Lung (tissue), 11 donors: ENCODE measurements at regions not wholly inside any gene's neighbourhood (a gene's known extent, or its start where the extent isn't known, plus 50 kb on each side); places are given as distances from the start of the nearest gene placed in this dataset.
A peak's percentile ranks its signal among the peaks of the same experiment; 100 is the strongest.

Experiments used
- ATAC-seq: fragments of 200-7000 bp; cut with Tn5 transposase; one replicate; pipeline ENCODE4 v1.9.1; 2020; ENCODE audit warnings: moderate number of reproducible peaks; ENCODE audit not compliant: insufficient read depth, low FRiP score
- DNase-seq, 3 donors: peaks; one replicate each; pipeline ENCODE4 v3.0.0-alpha.2; 2013 to 2017
- H3K27ac ChIP-seq, 2 donors: one replicate each; pipeline ENCODE4 v1.5.1; 2013; ENCODE audit warnings: mild to moderate bottlenecking in 2 of 2, moderate library complexity in 2 of 2, control low read depth in 1 of 2, inconsistent platforms in 1 of 2, low read depth in 1 of 2, low read length in 1 of 2
- H3K27me3 ChIP-seq, 3 donors: one replicate each; pipeline ENCODE4 v1.5.1; 2013; ENCODE audit warnings: low read length in 2 of 3; ENCODE audit not compliant: control insufficient read depth in 3 of 3, insufficient read depth in 3 of 3
- H3K36me3 ChIP-seq, 4 donors: one replicate each; pipeline ENCODE4 v1.5.1; 2013; ENCODE audit warnings: low read length in 4 of 4, mild to moderate bottlenecking in 1 of 4, moderate library complexity in 1 of 4; ENCODE audit not compliant: control insufficient read depth in 4 of 4, insufficient read depth in 4 of 4
- H3K4me1 ChIP-seq, 5 donors: one replicate each; pipeline ENCODE4 v1.5.1; 2013; ENCODE audit warnings: low read length in 5 of 5, mild to moderate bottlenecking in 2 of 5, moderate library complexity in 1 of 5; ENCODE audit not compliant: control insufficient read depth in 5 of 5, insufficient read depth in 5 of 5
- H3K4me3 ChIP-seq: one replicate; pipeline ENCODE4 v1.5.1; 2013; ENCODE audit warnings: mild to moderate bottlenecking, control low read depth, moderate library complexity
- H3K9ac ChIP-seq, 2 donors: one replicate each; pipeline ENCODE4 v1.5.1; 2013; ENCODE audit warnings: low read length in 2 of 2, control low read depth in 1 of 2; ENCODE audit not compliant: insufficient read depth in 1 of 2
- H3K9me3 ChIP-seq, 4 donors: one replicate each; pipeline ENCODE4 v1.5.1; 2013; ENCODE audit warnings: low read length in 3 of 4, mild to moderate bottlenecking in 1 of 4, moderate library complexity in 1 of 4; ENCODE audit not compliant: control insufficient read depth in 4 of 4, insufficient read depth in 3 of 4
- WGBS, 2 donors: extraction: QIAGEN DNeasy Blood & Tissue Kit; methylation state at CpG; one replicate each; pipeline ENCODE4 v1.1.7; 2013; 5-methylcytosine and 5-hydroxymethylcytosine counted together
- TF ChIP-seq, protein P1 (sequence below): IDR thresholded peaks from 2 replicates; pipeline ENCODE4 v1.5.1; 2012; ENCODE audit warnings: mild to moderate bottlenecking; ENCODE audit errors: control extremely low read depth, extremely low read depth
- donor health status: control.
- donor health status: control.
- donor health status: Bipolar disorder and iron deficiency.
- donor health status: healthy.
- donor health status: DM: yes; HTN: yes; CAD: no.

DNA sequence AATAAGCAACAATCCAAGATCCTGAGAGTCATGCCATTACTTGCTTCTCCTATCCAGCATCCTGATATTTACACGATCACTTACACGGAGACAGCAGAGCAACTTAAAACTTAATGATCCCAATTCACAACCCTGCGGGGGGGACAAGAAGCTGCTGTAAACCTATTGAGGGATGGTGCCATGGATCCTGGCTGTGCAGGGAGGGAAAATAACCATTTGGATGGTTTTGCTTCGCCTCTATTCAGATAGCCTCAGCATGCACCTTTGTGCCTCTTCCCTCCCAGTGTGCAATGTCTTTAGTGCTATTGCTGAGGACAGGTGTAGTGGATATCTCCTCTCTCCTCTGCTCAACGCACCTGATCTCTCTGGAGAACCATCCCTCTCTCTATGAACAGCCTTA, 89.7 kb upstream of the PPARGC1A start:
- Histone ChIP-seq H3K4me3 (no peak overlapping the region), H3K27me3 (no peaks in the 10 kb centered on the region), H3K4me1 (peaks cover 0 to 15% (median 0%) of the 10 kb centered on the region in 5 donors), H3K9ac (no peak overlapping the region), H3K36me3 (no peaks in the 10 kb centered on the region), H3K9me3 (no peaks in the 10 kb centered on the region), H3K27ac (no peak overlapping the region)
- WGBS, 2 donors, result 64 to 77% methylated on average over 5 of the region's 5 CpGs
- TF ChIP-seq, protein P1, sequence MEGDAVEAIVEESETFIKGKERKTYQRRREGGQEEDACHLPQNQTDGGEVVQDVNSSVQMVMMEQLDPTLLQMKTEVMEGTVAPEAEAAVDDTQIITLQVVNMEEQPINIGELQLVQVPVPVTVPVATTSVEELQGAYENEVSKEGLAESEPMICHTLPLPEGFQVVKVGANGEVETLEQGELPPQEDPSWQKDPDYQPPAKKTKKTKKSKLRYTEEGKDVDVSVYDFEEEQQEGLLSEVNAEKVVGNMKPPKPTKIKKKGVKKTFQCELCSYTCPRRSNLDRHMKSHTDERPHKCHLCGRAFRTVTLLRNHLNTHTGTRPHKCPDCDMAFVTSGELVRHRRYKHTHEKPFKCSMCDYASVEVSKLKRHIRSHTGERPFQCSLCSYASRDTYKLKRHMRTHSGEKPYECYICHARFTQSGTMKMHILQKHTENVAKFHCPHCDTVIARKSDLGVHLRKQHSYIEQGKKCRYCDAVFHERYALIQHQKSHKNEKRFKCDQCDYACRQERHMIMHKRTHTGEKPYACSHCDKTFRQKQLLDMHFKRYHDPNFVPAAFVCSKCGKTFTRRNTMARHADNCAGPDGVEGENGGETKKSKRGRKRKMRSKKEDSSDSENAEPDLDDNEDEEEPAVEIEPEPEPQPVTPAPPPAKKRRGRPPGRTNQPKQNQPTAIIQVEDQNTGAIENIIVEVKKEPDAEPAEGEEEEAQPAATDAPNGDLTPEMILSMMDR, result no peak
- DNase-seq (no peak), ATAC-seq (no peak)

DNA sequence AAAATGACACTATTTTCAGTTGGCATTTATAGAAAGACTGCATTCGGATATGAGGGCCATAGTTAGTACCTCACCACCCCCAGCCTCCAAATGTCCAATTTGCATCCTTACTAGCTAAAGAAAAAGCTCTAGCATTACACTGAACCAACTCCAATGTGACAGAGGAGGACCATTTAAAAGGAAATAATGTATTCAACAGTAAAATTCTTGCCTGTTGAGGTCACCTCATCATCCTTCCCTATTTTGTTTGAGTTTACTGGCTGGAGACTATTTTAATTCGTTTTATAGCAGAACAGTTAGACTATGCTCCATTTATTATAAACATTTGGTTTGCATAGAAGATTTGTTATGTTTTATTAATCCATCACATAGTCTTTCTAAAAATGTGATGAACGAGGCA, 88.2 kb upstream of the PPARGC1A start:
- DNase-seq, result peak in 2 of 3 donors; percentile 42 to 68
- Histone ChIP-seq H3K27me3 (no peaks in the 10 kb centered on the region), H3K9ac (no peak overlapping the region), H3K27ac (no peak overlapping the region), H3K4me1 (peaks cover 0 to 29% (median under 1%) of the 10 kb centered on the region in 5 donors), H3K36me3 (no peaks in the 10 kb centered on the region), H3K9me3 (no peaks in the 10 kb centered on the region), H3K4me3 (no peak overlapping the region)
- 52 to 73% methylated on average over 3 of the region's 3 CpGs for WGBS, 2 donors
- ATAC-seq, result no peak
- TF ChIP-seq, protein P1, result no peak

DNA sequence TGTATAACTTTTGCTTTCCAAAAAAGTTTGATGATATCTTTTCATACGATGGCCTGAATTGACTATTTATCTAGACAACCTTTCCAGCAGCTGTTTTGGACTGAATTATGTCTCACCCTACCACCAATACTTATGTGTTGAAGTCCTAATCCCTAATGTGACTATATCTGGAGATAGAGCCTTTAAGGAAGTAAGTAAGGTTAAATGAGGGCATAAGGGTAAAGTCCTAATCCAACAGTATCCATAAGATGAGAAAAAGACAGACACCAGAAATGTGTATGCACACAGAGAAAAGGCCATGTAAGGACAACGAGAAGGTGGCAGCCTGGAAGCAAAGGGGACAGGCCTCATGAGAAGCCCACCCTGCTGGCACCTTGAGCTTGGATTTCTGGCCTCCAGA, 86.6 kb upstream of the PPARGC1A start:
- TF ChIP-seq, protein P1, result no peak
- H3K27ac ChIP-seq, result no peak overlapping the region
- no peak overlapping the region for H3K4me3 ChIP-seq
- H3K9me3 ChIP-seq, result no peaks in the 10 kb centered on the region
- no peak for DNase-seq
- H3K27me3 ChIP-seq, result no peaks in the 10 kb centered on the region
- no peaks in the 10 kb centered on the region for H3K36me3 ChIP-seq
- no peak overlapping the region for H3K9ac ChIP-seq
- H3K4me1 ChIP-seq, result peaks cover 0 to 45% (median 6%) of the 10 kb centered on the region in 5 donors
- 83 to 88% methylated on average over 2 of the region's 2 CpGs for WGBS, 2 donors
- no peak for ATAC-seq

DNA sequence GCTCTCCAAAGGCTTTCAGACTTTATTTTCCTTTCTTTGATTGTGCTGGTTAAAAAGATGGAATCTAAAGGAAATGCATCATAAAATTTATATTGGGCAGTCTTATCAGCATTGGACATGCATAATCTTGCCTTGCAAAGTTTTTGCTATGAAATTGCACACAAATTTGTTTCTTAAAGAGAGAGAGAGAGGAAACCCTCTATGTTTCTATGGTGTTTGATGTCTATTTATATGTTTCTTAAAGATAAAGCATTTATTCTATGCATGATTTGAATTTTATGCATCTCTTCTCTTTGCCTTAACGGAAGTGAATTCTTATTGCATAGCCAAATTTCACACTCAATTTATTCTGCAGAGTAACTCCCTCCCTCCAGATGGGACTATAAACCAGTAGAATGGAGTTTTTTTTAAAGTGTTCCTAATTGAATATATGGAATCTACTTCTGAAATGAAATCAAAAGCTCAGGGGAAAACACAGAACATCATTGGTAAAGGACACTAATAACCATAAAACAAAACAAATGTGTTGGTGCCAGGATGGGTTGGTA, 83.5 kb upstream of the PPARGC1A start:
- Histone ChIP-seq H3K4me3 (no peak overlapping the region), H3K9me3 (no peaks in the 10 kb centered on the region), H3K9ac (no peak overlapping the region), H3K27me3 (no peaks in the 10 kb centered on the region), H3K27ac (no peak overlapping the region), H3K4me1 (peaks cover 0 to 57% (median 11%) of the 10 kb centered on the region in 5 donors), H3K36me3 (no peaks in the 10 kb centered on the region)
- WGBS, 2 donors, result 52 to 90% methylated on average over 1 of the region's 1 CpG
- ATAC-seq, result no peak
- TF ChIP-seq, protein P1, result no peak
- DNase-seq, result peak in 2 of 3 donors; percentile 89
